ENCODE measurements at regions not wholly inside any gene's neighbourhood (a gene's known extent, or its start where the extent isn't known, plus 50 kb on each side); places are given as distances from the start of the nearest gene placed in this dataset.

- DNase-seq (ENCODE audit: low spot score), result no peak
Observed at GRCh38 chr22:48475661-48476345, 1351.9 kb downstream of the BRD1 start.

GRCh38 chr22:48474881-48475280, 1352.8 kb downstream of the BRD1 start:
- no peak for DNase-seq (ENCODE audit: low spot score)

GRCh38 chr22:48473202-48473601, 1354.5 kb downstream of the BRD1 start:
- DNase-seq (ENCODE audit: low spot score), result no peak

GRCh38 chr22:48464246-48464645, 1363.4 kb downstream of the BRD1 start:
- DNase-seq (ENCODE audit: low spot score), result no peak

- no peak for DNase-seq (ENCODE audit: low spot score)
Observed at GRCh38 chr22:48459859-48460823, 1367.5 kb downstream of the BRD1 start.

- no peak for DNase-seq (ENCODE audit: low spot score)
Observed at GRCh38 chr22:48459259-48459658, 1368.4 kb downstream of the BRD1 start.

GRCh38 chr22:48456449-48456848, 1371.2 kb downstream of the BRD1 start:
- DNase-seq (ENCODE audit: low spot score), result no peak

- no peak for DNase-seq (ENCODE audit: low spot score)
Observed at GRCh38 chr22:48453751-48454485, 1373.8 kb downstream of the BRD1 start.

- no peak for DNase-seq (ENCODE audit: low spot score)
Observed at GRCh38 chr22:48453171-48453570, 1374.5 kb downstream of the BRD1 start.

GRCh38 chr22:48452766-48453165, 1374.9 kb downstream of the BRD1 start:
- DNase-seq (ENCODE audit: low spot score), result no peak

GRCh38 chr22:48451891-48452290, 1375.8 kb downstream of the BRD1 start:
- DNase-seq (ENCODE audit: low spot score), result no peak

GRCh38 chr22:48450188-48450825, 1377.4 kb downstream of the BRD1 start:
- no peak for DNase-seq (ENCODE audit: low spot score)

- no peak for DNase-seq (ENCODE audit: low spot score)
Observed at GRCh38 chr22:48449466-48450187, 1378.0 kb downstream of the BRD1 start.

GRCh38 chr22:48448821-48449220, 1378.9 kb downstream of the BRD1 start:
- no peak for DNase-seq (ENCODE audit: low spot score)

- no peak for DNase-seq (ENCODE audit: low spot score)
Observed at GRCh38 chr22:48445113-48445827, 1382.4 kb downstream of the BRD1 start.

- DNase-seq (ENCODE audit: low spot score), result no peak
Observed at GRCh38 chr22:48444320-48445112, 1383.2 kb downstream of the BRD1 start.

GRCh38 chr22:48443680-48444079, 1384.0 kb downstream of the BRD1 start:
- DNase-seq (ENCODE audit: low spot score), result no peak

- DNase-seq (ENCODE audit: low spot score), result no peak
Observed at GRCh38 chr22:48442663-48443062, 1385.0 kb downstream of the BRD1 start.

- no peak for DNase-seq (ENCODE audit: low spot score)
Observed at GRCh38 chr22:48441553-48441850, 1386.2 kb downstream of the BRD1 start.

Data from CD4-positive, alpha-beta T cell treated with Interleukin-2 at 100 ng/mL for 4 hours (primary cell).